HG03571 (cell line): ENCODE measurements at regions not wholly inside any gene's neighbourhood (a gene's known extent, or its start where the extent isn't known, plus 50 kb on each side); places are given as distances from the start of the nearest gene placed in this dataset.
"Not testable (repeated sequence)": the region's sequence is repeated elsewhere in the genome, so short reads cannot be mapped to it uniquely, and the experiment has no call there.

Source experiments
- ATAC-seq: cut with Tn5 transposase; IDR thresholded peaks from one replicate; pipeline ENCODE4 v1.9.1; 2021; ENCODE audit not compliant: unreplicated experiment

DNA sequence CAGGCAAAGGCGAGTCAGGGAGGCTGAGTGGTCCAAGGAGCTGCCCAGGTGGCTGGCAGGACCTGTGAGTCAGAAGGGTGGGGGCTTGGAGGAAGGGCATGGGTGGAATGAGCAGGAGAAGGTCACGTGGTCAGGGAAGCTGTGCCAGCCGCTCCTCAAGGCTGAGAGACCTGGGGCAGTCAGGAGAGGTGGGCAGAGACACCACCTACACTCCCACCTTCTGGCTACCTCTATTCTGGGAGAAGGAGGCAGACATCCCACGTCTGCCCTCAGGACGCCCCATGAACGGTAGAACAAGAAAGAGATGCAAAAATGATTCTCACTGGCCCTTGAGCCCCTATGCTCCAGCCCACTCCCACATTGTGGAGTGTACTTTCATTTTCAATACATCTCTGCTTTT is 151.8 kb upstream of the RAB4A start:
- ATAC-seq, result no peak

DNA sequence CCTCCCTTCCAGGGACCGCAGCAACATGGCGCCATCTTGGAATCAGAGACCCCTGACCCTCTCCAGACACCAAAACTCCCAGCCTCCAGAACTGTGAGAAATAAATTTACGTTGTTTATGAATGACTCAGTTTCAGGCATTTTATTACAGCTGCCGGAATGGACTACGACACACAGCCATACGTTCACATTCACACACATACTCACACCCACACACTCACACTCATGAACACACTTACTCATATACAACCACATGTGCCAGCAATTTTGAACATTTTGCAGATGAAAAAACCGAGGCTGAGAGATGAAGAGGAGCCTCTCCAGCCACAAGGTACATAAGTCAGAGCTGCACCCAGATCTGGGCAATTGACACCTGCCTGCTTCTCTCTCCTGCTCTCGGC is 151.0 kb upstream of the RAB4A start:
- no peak for ATAC-seq

- ATAC-seq, result no peak
Observed at GRCh38 chr1:229121845-229122436, 149.0 kb upstream of the RAB4A start.

DNA sequence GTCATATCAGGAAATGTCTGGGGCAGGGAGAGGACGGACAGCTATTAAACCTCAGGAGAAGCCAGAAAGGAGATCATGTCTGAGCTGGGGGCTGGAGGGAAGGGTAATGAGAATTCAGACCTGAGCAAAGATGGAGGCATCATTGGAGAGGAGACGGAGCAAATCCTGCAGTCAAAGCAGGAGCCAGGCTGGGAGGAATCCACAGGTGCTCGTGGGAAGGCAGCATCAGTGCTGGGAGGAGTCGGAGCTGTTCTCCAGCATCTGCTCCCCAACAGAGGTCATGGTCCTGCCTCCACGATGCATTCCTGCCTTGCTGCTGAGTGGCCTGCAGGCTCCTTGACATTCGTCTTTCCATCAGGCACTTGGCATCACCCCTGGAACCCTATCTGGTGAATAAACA is 148.3 kb upstream of the RAB4A start:
- ATAC-seq, result no peak

DNA sequence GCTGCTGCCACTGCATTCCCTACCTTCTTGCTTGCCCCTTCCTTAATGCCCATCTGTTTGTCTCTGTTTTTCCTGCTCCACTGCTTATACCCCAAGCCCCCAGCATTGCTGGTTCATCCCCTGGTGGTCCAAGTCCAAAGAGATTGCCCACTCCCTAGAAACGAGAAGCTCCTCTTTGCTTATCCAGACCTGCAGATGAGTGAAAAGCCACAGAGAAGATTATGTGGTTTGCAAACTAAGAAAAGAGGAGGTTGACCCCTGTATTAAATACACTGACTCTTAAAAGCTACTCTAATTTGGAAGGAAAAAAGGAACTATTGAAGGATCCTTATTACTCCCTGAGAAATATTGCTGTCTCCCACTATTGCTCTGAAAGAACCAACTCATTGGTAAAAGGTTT is 146.8 kb upstream of the RAB4A start:
- no peak for ATAC-seq

- no peak for ATAC-seq
Observed at GRCh38 chr1:229124520-229125124, 146.3 kb upstream of the RAB4A start.

GRCh38 chr1:229127301-229127700 is 143.6 kb upstream of the RAB4A start:
- ATAC-seq, result no peak

- no peak for ATAC-seq
Observed at GRCh38 chr1:229128066-229128608, 142.8 kb upstream of the RAB4A start.

DNA sequence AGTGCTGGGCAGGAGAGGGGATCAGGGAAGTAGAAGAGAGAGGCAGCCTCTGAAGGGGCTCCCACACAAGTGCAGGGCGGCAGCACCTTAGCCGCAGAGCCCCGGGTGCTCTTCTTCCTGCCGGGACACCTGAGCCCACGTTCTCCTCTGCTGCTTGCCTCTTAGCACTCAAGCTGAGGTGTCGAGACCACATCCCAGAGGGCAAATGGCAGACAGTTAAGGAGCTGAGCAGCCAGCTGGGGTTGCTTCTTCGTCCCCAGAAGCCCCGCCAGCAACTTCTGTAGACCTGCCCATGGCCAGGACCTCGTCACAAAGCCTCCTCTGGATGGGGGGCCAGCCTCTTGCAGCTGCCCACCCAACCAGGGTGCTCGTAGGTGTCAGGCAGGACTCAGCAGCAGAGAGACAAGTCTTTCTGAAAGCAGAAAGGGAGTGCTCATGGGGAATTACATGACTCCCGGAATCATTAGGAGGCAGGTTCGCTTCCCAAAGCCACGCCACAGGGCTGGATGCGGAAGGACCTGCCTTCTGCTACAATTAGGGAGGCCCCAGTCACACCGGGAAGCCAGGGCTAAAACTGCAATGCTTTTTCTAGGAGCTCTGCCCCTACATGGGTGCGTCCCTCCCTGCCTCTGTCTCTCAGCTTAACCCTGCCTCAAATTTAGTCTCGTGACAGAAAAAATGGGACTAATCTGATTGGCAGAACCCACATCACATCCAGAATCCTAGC is 141.4 kb upstream of the RAB4A start:
- ATAC-seq, result no peak

DNA sequence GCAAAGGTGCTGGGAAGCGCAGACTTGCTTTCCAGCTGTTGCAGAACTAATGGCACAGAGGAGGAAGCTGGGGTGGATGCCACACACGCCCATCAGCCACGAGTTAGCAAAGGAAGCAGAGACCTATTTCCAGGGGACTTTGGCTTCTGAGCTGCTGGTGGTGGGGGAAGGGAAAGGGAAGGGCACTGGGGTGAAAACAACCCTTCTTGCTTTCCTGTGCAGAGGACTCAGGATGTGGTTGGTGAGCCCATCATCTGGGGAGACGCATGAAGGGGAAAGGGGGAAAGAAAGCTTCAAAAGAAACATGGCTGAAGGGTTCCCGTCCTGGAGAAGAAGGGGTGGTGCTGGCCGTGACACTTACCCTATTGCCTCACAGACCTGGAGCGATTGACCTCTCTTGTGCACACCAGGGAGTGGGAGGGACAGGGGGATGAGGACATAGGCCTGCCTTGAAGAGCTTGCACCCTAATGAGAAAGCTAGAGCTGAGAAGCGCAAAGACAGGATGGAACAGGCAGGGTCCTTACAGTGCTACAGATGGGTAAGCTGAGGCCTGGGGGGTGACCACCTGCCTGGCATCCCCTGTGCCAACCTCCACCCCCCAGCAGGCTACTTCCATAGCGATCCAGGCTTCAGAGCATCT is 140.8 kb upstream of the RAB4A start:
- ATAC-seq, result no peak

DNA sequence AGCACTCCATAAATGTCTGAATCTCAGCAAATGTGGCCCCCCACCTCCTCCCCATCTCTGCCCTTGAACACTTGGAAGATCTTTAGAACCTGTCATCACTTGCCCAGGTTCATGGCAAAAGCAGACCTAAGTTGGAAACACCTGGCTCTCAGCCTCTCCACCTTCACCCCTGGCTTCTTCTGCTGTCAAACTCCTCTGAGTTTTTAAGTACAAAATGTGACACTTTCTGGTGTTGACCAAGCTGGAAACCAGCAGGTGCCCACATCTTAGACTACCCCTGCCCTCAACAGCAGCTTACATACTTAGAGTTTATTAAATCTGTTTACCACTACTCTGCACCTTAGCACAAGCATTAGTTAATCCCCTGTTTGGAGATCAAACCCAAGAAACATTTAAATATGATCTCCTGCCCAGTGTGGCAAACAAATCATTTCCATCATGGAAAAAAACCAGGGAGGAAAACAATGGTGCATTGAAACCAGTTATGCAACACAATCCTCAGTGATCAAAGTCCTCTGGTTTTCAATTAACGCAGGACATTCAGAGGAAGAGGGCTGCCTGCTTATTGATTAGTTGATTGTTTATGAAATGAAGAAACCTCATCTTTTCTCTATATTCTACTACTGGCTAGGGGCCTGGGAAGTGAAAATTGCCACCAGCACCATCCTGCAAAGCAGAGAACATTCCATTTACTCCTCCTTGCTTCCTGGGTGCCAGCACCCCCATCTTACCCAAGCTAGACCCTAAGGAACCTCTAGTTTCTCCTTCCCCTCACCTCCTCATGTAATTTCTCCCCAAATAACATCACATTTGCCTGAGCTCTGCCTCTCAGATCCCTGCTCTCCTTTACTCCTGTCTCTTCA is 139.4 kb upstream of the RAB4A start:
- no peak for ATAC-seq

DNA sequence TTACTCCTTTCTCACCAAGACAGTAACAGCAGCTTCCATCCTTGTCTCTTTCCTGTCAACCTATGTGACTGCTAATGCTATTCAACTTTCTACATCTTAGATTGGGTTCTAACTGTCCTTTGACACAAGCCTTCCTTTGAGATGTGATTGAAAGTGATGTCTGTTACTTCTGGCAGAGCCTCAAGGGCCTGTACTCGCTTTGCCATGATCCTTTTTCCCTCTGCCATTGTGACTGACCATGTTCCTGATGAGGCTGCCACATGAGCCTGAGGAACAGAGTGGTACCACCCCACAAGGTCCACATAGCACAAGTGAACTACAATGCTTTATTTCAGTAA is 138.8 kb upstream of the RAB4A start:
- ATAC-seq, result no peak

DNA sequence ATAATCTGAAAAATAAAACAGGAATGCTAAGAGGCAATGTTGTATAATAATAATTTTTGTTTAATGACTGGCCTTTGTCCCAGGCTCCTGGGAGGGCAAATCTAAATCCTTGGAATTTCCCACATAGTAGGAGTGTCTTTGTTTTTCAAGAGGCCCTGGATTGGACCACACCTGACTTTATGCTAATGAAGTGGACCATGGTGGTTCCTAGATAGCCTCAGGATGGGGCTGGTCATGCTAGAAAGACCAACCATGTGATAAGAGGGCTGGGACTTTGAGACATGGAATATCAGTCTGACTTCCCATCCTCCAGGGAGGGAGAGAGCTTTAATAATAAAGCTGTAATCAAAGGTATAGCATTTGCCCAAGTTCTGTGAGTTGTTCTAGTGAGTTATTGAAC is 138.2 kb upstream of the RAB4A start:
- no peak for ATAC-seq

DNA sequence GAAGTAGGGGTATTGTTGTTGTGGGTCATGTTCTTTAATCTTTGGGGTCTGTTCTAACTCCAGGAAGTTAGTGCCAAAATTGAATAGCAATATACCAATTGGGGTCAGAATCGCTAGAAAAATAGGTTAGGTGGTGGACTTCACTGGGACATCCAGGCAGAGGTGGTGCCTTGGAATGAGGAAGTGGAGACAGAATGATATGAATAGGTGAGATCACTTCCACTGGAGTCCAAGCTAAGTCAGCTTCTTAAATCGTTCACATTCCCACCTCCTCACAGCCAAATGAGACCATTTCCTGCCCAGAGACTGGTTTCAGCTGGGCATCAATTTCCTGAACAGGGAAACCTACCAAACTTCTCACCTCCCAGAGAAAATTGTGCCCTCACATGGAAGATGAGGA is 137.8 kb upstream of the RAB4A start:
- ATAC-seq, result no peak

GRCh38 chr1:229133811-229134210 is 137.1 kb upstream of the RAB4A start:
- no peak for ATAC-seq

DNA sequence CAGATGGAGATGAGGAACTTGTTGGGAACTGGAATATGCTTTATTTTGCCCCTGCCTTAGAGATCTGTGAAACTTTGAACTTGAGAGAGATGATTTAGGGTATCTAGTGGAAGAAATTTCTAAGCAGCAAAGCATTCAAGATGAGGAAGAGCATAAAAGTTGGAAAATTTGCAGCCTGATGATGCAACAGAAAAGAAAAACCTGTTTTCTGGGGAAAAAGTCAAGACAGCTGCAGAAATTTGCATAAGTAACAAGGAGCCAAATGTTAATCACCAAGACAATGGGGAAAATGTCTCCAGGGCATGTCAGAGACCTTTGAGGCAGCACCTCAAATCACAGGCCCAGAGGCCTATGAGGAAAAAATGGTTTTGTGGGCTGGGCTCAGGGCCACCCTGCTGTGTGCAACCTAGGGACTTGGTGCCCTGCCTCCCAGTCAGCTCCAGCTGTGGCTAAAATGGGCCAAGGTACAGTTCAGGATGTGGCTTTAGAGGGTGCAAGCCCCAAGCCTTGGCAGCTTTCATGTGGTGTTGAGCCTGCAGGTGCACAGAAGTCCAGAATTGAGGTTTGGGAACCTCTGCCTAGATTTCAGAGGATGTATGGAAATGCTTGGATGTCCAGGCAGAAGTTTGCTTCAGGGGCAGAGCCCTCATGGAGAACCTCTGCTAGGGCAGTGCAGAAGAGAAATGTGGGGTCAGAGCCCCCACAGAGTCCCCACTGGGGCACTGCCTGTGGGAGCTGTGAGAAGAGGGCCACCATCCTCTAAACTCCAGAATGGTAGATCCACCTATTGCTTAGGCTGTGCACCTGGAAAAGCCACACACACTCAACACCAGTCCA is 136.3 kb upstream of the RAB4A start:
- not testable (repeated sequence) for ATAC-seq

DNA sequence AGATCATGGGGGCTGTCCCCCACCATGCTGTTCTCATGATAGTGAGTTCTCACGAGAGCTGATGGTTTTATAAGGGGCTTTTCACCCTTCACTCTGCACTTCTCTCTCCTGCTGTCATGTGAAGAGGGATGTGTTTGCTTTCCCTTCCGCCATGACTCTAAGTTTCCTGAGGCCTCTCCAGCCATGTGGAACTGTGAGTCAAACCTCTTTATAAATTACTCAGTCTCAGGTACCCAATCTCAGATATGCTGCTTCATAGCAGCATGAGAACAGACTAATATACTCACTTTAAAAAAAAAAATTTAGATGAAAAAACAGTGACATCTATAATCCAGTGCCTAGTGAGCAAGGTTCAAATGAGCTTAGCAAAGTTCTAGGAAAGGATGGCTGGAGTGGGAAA is 135.1 kb upstream of the RAB4A start:
- no peak for ATAC-seq

GRCh38 chr1:229136822-229137221 is 134.1 kb upstream of the RAB4A start:
- no peak for ATAC-seq

GRCh38 chr1:229137271-229137670 is 133.6 kb upstream of the RAB4A start:
- no peak for ATAC-seq

GRCh38 chr1:229138058-229138457 is 132.9 kb upstream of the RAB4A start:
- no peak for ATAC-seq
